ENCODE measurements at regions not wholly inside any gene's neighbourhood (a gene's known extent, or its start where the extent isn't known, plus 50 kb on each side); places are given as distances from the start of the nearest gene placed in this dataset.

DNA sequence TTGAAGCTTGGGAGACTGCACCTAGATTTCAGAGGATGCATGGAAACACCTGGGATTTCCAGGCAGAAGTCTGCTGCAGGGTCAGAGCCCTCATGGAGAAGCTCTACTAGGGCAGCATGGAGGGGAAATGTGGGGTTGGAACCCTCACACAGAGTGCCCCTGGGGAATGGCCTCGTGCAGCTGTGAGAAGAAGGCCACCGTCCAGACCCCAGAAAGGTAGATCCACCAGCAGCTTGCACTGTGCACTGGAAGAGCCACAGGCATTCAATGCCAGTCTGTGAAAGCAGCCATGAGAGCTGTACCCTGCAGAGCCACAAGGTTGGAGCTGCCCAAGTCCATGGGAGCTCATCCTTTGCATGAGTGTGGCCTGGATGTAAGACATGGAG, 285.3 kb upstream of the FAM174A start:
- Histone ChIP-seq H3K9me3 (no peaks in the 10 kb centered on the region), H3K27me3 (ENCODE audit: low read depth) (no peaks in the 10 kb centered on the region), H3K4me1 (no peaks in the 10 kb centered on the region), H3K36me3 (no peaks in the 10 kb centered on the region), H3K4me3 (no peak overlapping the region), H3K27ac (no peak overlapping the region)
- DNase-seq = no peak
- TF ChIP-seq, protein P1, sequence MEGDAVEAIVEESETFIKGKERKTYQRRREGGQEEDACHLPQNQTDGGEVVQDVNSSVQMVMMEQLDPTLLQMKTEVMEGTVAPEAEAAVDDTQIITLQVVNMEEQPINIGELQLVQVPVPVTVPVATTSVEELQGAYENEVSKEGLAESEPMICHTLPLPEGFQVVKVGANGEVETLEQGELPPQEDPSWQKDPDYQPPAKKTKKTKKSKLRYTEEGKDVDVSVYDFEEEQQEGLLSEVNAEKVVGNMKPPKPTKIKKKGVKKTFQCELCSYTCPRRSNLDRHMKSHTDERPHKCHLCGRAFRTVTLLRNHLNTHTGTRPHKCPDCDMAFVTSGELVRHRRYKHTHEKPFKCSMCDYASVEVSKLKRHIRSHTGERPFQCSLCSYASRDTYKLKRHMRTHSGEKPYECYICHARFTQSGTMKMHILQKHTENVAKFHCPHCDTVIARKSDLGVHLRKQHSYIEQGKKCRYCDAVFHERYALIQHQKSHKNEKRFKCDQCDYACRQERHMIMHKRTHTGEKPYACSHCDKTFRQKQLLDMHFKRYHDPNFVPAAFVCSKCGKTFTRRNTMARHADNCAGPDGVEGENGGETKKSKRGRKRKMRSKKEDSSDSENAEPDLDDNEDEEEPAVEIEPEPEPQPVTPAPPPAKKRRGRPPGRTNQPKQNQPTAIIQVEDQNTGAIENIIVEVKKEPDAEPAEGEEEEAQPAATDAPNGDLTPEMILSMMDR (IDR thresholded peaks at IDR 0.05) = no peak
- intact Hi-C loops (cut with DNase I) = no loop called here
- no peak for ATAC-seq

DNA sequence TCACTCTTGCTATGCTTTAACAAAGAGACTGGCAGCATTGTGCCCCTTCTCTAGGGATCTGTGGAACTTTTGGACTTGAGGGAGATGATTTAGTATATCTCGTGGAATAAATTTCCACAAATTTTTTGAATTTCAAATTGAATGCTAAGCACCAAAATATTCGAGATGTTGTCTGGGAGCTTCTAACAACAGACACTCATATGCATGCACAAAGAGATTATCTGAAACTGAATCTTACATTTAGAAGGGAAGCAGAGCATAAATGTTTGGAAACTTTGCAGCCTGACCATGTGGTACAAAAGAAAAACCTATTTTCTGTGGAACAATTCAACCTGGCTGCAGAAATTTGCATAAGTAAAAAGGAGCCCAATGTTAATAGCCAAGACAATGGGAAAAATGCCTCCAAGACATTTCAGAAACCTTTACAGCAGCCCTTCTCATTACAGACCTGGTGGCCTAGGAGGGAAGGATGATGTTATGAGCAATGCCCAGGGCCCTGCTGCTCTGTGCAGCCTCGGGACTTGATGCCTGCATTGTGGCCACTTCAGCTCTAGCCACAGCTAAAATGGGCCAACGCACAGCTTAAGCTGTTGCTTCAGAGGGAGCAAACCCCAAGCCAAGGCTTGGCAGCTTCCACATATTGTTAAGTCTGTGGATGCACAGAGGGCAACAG, 285.8 kb upstream of the FAM174A start:
- H3K27ac ChIP-seq = no peak overlapping the region
- H3K9me3 ChIP-seq = no peaks in the 10 kb centered on the region
- H3K4me1 ChIP-seq = no peaks in the 10 kb centered on the region
- TF ChIP-seq, protein P1 (IDR thresholded peaks at IDR 0.05) = no peak
- H3K27me3 ChIP-seq (ENCODE audit: low read depth) = no peaks in the 10 kb centered on the region
- DNase-seq (no peak), ATAC-seq (peak in 1 of 2 donors; percentile 12)
- H3K36me3 ChIP-seq = no peaks in the 10 kb centered on the region
- no peak overlapping the region for H3K4me3 ChIP-seq
- intact Hi-C loops (cut with DNase I) = no loop called here

- Histone ChIP-seq H3K4me1 (no peaks in the 10 kb centered on the region), H3K27ac (no peak overlapping the region), H3K9me3 (no peaks in the 10 kb centered on the region), H3K27me3 (ENCODE audit: low read depth) (no peaks in the 10 kb centered on the region), H3K4me3 (no peak overlapping the region), H3K36me3 (no peaks in the 10 kb centered on the region)
- intact Hi-C loops (cut with DNase I) = no loop called here
- no peak for ATAC-seq
- DNase-seq = no peak
- TF ChIP-seq, protein P1 (IDR thresholded peaks at IDR 0.05) = no peak
Observed at GRCh38 chr5:100232736-100233135, 302.4 kb upstream of the FAM174A start.

DNA sequence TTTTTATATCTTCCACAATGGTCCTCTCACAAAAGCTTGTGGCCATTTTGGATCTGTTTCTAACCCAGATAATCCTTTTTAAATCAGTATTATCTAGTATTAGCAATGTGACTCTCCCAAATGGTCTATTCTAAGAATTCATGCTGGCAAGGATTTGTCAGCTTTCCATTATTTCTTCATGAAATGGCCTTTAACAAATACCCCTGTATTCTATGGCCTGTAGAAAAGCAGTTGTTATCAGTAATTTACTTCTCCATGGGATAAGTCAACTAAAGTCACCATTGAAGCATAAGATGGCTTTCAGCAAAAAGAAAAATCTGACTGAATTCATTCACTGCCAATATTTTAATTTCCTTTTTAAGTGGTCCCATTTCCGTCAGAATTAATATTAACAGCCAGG, 346.4 kb upstream of the FAM174A start:
- Histone ChIP-seq H3K4me3 (no peak overlapping the region), H3K27ac (no peak overlapping the region), H3K9me3 (no peaks in the 10 kb centered on the region), H3K36me3 (no peaks in the 10 kb centered on the region), H3K27me3 (ENCODE audit: low read depth) (no peaks in the 10 kb centered on the region), H3K4me1 (no peaks in the 10 kb centered on the region)
- TF ChIP-seq, protein P1 (IDR thresholded peaks at IDR 0.05) = no peak
- no peak for DNase-seq
- intact Hi-C loops (cut with DNase I) = no loop called here
- ATAC-seq = no peak

GRCh38 chr5:100188339-100188738, 346.8 kb upstream of the FAM174A start:
- Histone ChIP-seq H3K27ac (no peak overlapping the region), H3K36me3 (no peaks in the 10 kb centered on the region), H3K4me1 (no peaks in the 10 kb centered on the region), H3K27me3 (ENCODE audit: low read depth) (no peaks in the 10 kb centered on the region), H3K9me3 (no peaks in the 10 kb centered on the region), H3K4me3 (no peak overlapping the region)
- DNase-seq (no peak), ATAC-seq (no peak)
- intact Hi-C loops (cut with DNase I) = no loop called here
- TF ChIP-seq, protein P1 (IDR thresholded peaks at IDR 0.05) = no peak
